CD4-positive, alpha-beta T cell treated with Interferon alpha-2 for 1 hour (primary cell): ENCODE measurements at regions not wholly inside any gene's neighbourhood (a gene's known extent, or its start where the extent isn't known, plus 50 kb on each side); places are given as distances from the start of the nearest gene placed in this dataset.
A peak's percentile ranks its signal among the peaks of the same experiment; 100 is the strongest.

Source experiments
- DNase-seq, 2 donors: peaks; one replicate each; pipeline ENCODE4 v3.0.0-alpha.2; 2020 to 2022

- DNase-seq, result no peak
Observed at GRCh38 chr18:76771192-76771799, 51.1 kb upstream of the ZNF236 start.

- no peak for DNase-seq
Observed at GRCh38 chr18:76767954-76768353, 54.4 kb upstream of the ZNF236 start.

GRCh38 chr18:76766429-76766828 is 55.9 kb upstream of the ZNF236 start:
- no peak for DNase-seq

DNA sequence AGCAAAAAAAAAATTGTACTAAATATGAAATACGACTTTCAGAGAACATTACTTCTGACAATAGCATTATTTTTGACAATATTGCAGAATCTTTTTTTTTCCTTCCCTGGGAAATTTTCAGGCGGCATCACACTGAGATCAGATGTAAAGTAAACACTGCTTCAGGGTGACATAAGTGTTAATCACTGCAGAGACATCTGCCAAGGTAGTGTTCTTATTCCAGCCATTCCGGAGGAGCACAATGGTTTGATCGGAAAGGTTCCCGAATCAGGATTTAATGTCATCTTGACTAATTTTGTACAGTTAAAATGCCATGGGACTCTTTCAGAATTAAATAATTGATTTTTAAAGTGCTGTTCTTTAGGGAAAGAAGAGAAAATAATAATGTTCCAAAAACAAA is 56.7 kb upstream of the ZNF236 start:
- DNase-seq, result no peak

DNA sequence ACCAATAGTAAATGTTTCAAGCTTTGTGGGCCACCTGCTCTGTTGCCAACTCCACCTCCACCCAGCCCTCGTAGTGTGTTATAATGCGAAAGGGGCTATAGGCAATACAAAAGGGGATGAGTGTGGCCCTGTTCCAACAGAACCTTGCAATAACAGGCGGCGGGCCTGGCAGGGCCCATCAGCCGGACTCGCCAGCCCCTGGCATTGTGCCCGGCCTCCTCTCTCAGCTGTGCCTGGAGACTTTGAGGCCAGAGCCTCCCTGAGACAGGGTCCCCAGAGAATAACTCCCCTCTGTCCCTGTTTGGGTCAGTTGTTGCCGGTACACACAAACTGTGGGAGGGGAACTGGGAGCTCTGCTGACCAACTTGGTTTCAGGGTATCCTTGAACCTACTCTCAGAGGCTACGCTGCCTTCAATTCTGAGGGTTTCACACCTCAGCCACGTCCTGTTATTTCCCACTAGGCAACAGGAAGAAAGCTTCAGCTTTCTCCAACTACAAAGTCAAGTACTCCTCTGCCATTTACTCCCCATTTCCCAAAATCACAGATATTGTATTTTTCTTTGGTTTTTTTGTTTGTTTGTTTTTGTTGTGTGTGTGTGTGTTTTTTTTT is 58.0 kb upstream of the ZNF236 start:
- no peak for DNase-seq

- DNase-seq, result no peak
Observed at GRCh38 chr18:76759056-76759455, 63.3 kb upstream of the ZNF236 start.

DNA sequence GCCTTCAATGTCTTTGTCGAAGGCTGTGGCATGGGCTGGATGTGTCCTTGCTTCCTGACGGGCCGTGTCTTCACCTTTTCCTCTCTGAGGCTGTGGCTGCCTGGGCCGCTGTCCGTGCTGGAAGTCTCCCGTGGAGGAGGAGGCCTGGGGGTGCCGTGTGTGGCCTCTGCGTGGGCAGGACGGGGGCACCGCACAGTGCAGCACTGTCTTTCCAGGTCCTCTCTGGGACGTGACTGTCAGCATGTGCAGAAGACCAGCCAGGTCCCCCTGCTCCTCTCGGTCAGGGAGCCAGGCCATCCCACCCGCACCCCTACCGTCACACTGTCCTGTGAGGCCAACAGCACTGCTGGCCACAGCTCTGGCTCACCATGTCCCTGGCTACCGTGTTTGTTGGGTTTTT is 64.4 kb upstream of the ZNF236 start:
- no peak for DNase-seq

- DNase-seq, result no peak
Observed at GRCh38 chr18:76757335-76757734, 65.0 kb upstream of the ZNF236 start.

DNA sequence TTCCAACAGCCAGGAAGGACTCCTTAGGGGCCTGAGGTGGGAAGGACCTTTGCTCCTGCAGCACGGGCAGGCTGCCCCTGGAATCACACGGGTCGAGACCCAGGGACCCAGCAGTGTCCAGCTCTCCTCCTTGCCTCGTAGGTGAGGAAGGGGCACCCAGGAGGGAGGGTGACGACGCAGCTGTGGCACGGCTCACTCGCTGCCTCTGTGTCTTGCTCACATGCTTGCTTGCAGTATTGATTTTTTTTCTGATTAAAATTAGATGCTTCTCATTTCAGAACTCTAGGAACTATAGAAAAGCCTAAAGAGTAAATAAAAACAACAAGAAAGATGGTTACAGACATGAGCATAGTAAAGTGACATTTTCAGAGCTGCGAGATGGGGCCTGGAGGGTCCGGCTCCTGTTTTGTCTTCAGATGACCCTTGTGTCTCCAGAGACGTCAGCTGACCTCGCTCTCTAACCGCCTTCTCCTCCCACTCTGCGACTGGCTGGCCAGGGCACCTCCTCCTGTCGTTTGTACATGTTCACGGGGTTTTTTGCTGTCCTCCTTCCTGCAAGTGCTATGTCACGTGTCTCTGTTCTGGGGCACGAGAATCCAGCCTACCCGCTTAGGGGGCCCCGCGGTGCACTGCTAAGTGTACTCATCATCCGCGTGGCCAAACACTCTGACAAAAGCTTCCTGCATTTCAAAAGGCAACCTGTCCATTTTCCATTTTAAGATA is 65.7 kb upstream of the ZNF236 start:
- DNase-seq, result no peak

- no peak for DNase-seq
Observed at GRCh38 chr18:76754351-76754750, 68.0 kb upstream of the ZNF236 start.

- DNase-seq, result no peak
Observed at GRCh38 chr18:76752400-76752799, 70.0 kb upstream of the ZNF236 start.

GRCh38 chr18:76750917-76751890 is 71.2 kb upstream of the ZNF236 start:
- DNase-seq, result no peak

DNA sequence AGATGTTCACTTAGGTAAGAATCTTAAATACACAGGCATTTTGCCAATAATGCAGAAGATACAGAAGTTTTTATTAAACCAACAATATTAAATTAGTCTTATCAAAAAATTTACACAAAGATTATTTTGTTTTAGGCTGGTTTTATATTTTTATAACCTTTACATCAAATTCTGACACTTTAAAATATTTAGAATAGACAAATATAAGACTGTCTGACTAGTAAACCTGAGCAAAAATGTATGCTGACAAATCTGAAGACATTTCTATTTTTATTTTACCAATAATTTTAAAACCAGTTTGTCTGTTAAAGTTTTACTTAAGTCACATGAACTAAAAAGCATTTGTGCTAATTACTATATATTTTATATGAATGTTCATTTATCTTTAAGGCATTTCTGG is 72.1 kb upstream of the ZNF236 start:
- DNase-seq, result no peak

GRCh38 chr18:76747676-76748075 is 74.7 kb upstream of the ZNF236 start:
- DNase-seq, result no peak

GRCh38 chr18:76741346-76741745 is 81.0 kb upstream of the ZNF236 start:
- DNase-seq, result no peak

DNA sequence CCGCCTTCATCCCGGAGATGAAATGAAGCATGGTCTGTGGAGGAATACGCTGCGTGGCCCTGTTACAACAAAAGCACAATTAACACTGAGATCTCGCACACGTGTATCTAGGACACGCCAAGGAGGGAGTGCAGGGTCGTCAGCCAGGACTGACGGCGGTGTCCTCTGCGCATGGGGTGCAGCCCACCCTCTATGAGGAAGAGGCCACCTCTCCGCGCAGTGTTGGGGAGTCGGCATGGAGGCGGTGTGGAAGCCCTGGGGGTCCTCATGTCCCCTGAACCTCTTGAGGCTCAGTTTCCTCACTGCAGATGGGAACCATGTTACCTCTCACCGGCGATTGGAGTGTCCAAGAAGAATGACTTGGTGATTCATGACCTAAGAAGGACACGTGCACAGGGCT is 86.0 kb upstream of the ZNF236 start:
- DNase-seq, result no peak

DNA sequence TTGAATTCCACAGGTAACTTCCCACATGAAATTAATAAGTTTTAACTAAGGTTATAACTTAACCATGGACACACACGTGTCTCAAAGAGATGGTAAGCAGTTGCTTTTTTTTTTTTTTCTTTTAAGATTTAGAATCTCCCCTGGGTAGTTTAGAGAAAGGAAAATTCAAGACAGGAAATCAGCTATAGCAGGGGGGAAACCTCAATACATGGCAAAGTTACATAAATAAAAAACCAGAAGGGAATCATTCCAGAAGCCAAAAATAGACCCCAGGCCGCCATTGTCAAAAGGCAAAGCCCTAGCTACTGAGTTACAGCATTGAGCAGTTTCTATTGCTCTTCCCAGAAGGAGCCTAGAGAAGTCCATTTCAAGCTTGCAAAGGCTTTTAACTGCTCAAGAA is 91.5 kb upstream of the ZNF236 start:
- no peak for DNase-seq

GRCh38 chr18:76727589-76727988 is 94.8 kb upstream of the ZNF236 start:
- no peak for DNase-seq

DNA sequence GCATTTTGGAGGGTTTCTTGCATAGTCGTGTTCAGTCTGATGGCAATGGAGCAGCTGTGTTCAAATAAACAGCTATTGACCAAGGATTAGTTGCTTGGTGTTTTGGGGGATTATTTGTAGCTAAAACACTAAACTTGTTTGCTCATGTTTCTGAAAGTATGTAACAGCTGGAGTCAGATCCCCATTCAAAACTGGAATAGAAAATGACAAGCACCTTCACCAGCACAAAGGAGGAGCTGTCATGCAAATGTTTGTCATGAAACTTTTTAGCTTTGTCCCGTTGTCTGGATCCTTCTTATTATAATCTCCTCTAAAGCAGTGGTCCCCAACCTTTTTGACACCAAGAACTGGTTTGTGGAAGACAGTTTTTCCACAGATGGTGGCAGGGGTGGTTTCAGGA is 96.9 kb upstream of the ZNF236 start:
- no peak for DNase-seq

DNA sequence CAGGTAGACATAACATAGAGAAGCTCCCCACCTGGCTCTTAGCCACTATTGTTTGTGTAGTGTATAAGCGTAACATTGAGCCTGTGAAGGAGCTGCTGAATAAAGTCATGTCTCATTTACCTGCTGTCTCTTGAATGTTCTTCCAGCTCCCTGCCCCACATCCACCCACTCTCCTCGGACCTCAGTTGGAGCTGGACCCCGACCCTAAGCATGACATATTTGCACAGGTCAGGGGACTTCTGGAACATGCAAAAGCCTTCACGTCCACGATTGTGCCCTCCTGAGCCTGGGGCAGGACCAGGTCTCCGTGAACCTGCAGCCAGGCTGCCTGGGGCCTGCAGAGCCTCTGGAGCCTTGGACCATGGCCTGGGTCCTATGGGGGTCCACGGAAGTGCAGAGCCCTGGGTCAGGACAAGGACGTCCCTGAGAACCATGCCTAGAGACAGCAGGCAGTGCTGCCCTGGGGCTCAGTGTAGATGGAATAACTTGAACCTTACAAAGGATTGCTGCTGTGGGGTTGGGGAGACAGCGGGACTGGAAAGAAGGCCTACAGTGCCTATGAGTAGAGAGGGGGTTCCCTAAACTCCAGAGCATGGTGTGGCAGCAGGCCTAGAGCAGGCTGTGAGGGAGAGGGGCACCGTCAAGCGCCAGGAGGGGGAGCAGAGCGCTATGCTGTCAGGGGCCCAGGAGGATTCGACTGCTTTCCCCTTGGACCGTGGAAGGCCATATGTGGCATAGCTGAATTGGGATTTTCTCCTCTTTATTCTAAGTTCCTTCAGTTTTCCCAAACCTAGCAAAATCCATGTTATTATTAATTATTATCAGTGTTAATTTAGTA is 99.9 kb upstream of the ZNF236 start:
- DNase-seq, result no peak

GRCh38 chr18:76721207-76721996 is 101.0 kb upstream of the ZNF236 start:
- peak; percentile 54 to 74 for DNase-seq

GRCh38 chr18:76720683-76721082 is 101.7 kb upstream of the ZNF236 start:
- DNase-seq, result no peak
